NCI-H146 (cell line): ENCODE measurements at regions not wholly inside any gene's neighbourhood (a gene's known extent, or its start where the extent isn't known, plus 50 kb on each side); places are given as distances from the start of the nearest gene placed in this dataset.
"Not testable (repeated sequence)": the region's sequence is repeated elsewhere in the genome, so short reads cannot be mapped to it uniquely, and the experiment has no call there.

Experiments used
- DNase-seq: peaks from one replicate; lab custom pipeline; 2025; lab: John Stamatoyannopoulos, UW

DNA sequence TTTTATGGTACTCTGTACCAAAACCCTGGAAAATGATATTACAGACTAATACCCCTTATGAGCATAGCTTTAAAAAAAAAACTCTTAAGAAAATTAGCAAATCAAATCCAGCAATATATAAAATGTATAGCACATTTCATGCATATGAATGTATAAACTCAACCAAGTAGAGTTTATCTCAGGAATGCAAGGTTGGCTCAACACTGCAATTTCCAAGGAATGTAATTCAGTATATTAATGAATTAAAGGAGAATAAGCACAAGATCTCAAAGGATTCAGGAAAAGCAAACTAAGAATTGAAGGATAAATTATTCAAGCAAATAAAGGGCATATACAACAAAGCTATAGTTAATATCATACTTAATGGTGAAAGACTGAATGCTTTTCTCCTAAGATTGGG is 61.9 kb upstream of the RPL38 start:
- no peak for DNase-seq

DNA sequence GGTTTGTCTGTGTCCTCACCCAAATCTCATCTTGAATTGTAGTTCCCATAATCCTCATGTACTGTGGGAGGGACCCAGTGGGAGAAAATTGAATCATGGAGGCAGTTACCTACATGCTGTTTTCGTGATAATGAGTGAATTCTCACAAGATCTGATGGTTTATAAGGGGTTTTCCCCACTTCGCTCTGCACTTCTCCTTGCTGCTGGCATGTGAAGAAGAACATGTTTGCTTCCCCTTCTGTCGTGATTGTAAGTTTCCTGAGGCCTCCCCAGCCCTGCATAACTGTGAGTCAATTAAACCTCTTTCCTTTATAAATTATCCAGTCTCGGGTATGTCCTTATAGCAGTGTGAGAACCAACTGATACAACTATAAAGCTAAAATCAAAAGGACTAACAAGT is 60.2 kb upstream of the RPL38 start:
- DNase-seq, result not testable (repeated sequence)

DNA sequence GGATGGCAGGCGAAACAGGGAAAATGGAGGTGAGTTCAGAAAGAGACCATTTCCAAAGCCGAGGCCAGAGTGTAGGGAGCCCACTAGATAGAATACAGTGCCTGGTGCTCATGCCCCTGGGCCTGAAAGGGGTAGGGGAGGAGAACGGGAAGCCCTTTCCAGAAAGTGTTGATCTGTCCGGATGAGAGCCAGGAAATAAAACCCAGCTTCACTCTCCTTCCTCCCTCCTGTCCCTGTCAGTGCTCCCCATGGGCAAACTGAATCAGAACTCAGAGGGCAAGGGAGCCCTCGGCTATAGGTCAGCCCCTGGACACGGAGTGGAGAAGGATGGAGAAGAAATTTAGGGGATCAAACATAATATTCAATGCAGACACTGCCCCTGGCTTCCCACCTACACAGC is 57.7 kb upstream of the RPL38 start:
- DNase-seq, result no peak

DNA sequence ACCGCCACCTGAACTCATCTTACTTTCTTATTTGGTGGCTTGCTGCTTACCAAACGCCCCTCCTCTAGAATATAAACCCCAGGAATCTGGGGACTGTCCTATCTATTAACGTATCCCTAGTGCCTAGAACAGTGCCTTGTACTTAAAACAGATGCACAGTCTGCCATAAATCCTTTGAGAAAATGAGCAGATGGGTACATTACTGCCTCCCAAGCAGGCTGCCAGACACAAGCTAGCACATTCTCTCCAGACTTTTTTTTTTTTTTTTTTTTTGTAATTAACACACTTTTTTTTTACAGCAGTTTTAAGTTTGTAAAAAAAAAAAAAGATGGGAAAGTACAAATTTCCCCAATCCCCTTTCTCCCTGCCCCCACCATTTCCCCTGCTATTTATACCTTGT is 57.3 kb upstream of the RPL38 start:
- DNase-seq, result no peak

DNA sequence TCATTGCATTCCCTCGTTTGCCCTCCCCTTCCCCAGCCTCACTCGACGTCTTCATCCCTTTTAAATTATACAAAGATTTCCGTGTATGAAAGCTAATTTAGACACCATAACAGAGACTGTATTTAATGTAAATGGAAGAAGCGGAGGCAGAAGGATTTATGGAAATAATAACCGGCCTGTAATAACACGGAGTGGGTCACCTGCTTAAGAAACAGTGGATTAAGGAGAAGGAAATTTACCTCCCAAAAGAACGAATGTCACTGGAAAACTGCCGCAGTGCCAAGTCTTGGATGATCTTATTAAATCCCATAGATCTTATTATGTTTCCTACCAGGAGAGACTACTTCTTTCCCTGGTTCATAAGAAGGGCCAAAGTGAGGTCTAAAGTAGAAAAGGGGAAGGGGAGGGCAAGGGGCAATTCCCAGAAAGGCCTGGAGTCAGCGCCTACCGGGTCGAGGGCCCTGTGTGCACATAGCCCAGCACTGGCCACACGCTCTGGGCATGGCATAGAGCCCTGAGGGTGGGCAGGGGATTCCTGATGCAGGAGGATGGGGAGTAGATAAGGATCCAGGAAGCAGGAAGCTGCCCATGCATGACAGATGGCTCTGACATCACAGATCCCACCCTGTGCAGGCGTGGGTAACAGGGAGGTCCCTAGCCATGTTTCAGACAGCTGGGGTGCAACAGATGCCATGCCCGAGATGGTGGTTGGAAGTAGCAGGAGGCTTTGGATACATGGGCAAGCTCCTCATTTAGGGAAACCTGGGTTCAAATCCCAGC is 56.2 kb upstream of the RPL38 start:
- no peak for DNase-seq

DNA sequence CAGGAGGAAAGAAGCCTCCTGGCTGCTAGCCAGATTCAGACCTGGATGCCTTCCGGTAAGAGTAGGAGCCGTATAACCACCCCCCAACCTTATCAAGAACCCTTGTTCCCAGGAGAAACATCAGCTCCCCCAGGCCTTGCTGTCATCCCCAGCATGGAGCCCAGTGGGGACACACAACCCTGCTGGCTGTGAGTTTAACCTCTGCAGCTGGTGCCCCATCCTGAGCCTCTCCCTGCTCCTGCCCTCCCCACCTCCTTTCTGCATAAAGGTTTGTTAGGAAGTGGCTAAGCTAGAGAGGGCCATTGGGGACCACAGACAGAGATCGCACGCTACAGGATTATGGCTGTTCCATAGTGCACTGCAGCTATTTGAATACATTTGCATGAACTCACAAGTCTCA is 55.5 kb upstream of the RPL38 start:
- DNase-seq, result peak; percentile 11

DNA sequence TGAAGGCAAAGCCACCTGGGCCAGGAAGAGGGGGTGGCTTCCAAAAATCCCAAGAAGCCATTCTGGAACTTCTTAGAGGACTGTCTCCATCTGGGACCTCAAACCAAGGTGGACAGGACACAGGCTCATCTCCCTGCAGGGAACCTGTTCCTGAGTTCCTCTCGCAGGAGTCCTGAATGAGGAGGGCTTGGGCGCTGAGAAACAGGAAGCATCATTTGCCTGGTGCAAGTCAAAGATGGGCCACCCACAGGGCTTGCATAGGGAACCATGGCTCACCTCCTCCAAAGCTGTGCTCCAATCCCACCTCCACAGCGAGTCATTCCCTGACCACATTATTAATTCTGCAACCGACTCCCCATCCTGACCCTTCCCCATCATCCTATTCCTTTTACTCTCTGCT is 55.0 kb upstream of the RPL38 start:
- DNase-seq, result no peak

DNA sequence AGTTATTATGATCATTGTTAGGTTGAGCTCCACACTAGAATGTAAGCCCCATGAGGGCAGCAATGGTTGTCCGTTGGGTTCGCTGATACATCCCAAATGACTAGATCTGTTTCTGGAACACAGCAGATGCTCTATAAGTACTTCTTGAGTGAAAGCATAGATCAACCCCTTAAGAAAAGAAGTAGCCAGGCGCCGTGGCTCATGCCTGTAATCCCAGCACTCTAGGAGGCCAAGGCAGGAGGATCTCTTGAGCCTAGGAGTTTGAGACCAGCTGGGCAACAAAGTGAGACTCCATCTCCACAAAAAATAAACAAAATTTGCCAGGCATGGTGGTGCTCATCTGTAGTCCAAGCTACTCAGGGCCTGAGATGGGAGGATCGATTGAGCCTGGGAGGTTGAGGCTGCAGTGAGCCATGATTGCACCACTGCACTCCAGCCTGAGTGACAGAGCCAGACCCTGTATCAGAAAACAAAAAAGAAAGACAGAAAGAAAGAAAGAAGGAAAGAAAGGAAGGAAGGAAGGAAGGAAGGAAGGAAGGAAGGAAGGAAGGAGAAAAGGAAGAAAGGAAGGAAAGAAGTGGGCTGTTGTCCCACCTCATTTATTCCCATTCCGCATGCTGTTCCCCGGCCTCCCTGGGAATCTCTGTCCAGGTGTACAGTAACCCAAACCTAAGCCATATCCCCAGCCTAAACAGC is 54.4 kb upstream of the RPL38 start:
- DNase-seq, result no peak

DNA sequence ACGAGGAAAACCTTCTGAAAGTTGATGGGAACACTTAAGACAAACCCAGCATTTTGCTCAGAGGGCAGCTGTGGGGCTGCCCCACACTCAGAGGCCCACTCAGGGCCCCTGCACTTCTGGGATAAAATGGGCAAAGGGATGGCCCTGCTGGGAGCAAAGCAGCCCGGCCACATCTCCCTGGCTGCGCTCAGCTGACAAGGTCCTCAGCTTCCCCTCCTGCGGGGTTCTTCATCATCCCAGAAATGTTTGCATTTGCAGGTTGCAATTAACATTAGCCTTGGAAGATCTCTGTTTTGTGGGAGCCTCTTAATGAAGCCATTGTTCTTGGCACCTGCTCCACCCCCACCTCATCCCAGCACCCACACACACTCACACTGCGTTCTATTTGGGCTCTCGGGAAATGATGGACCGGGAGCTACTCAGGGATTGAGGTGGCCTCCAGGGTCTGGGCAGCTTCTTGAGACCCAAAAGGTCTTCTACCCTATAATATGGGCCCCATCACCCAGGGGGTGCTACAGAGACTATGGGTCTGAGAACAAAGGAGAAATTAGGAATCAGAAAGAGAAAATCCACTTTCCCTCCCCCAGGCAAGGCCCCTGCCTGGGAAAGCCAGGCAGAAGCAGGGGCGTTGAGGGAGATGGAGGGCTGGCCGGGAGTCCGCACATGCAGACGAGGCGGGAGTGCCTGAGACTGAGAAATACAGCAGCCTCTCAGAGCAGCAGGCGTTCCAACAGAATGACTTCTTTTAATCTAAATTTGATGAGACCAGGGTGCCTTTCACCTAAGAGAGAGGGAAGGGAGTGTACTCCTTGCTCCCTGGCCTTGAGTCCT is 53.7 kb upstream of the RPL38 start:
- no peak for DNase-seq

DNA sequence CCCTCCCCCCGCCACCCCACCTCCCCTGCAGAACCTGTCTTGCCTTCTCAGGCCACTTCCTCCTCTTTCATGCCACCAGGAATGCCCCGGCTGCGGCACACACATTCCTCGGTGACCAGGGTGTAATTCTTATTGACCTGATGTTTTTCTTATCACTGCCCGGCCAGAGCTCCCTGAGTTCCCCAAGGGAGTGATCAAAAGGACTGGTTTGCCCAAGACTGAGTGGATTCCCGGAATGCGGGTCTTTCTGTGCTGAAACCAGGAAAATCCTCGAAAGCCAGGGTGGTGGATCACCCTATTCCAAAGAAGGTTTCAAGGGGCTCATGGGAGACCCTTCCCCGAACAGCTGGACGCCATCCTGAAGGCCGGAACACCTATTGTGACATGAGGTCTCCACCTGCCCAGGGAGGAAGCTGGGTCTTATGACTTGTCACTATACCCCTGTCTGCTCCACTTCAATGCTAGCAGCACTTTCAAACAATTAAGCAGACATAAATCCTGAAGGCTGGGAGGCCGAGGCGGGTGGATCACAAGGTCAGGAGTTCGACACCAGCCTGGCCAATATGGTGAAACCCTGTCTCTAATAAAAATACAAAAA is 53.0 kb upstream of the RPL38 start:
- no peak for DNase-seq

DNA sequence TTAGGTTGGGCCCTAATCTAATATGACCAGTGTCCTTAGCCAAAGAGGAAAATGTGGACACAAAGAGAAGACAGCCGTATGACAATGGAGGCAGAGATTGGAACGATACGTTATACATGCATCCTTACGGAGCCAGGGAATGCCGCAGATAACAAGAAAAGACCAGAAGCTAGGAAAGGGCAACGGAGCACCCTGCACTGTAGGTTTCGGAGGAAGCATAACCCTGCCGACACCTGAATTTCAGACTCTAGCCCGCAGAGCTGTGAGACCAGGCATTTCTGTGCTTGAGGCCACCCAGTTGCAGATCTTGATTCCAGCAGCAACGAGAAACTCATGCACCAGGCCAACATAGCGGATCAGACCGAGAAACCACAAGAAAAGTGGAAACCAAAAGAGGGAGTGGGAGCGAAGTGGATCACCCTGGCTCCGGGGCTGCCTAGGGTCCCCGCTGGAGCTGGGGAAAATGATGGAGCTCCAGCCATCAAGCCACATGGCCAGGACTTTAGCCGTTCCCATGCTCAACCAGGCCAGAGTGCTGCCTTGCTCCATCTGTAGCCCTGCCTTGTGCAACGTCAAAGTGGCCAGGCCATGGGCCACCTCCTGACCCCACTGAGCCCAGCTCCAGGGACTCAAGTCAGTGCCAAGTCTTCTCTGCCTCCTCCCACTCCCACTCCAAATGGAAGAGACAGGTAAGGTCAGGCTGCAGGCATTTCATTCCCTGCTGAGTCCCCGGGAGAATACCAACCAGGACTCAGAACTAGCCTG is 51.7 kb upstream of the RPL38 start:
- no peak for DNase-seq

DNA sequence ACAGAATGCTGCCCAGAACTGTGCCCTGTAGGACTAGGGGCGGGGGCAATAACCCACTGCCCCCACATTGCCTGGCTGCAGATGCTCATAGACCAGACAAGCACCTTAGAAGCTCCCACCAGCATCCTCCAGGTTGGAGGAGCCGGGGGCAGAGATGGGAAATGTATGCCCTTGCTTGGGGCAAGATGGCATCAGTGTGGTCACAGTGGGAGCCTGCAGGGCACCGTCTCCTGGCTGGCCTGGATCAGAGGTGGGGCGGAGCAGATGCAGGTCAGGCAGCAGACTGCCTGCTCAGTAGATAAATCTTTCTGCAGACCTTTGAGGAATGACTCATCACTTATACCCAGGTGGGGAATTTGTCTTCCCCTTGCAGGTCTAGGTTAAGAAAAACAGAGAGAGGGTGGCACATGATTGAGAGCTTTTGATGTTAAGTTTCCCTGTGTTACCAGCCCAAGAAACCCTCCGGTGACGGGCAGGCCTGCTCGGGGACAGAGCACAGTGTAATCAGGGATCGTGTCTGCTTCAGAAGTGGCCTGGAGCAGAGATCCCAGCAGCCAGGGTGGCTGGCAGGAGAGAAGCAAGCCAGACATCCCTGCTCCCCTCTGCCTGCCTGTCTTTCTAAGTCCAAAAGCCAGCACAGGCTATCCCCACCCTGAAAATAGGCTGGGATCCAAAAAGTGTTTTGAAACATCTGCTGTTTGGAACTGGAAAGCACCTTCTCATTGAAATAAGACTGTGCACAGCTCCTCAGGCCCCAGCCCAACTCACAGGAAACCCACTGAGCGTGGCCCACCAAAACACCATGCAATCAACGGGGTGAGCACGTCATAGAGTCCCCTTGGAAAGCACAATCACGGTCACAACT is 50.7 kb upstream of the RPL38 start:
- DNase-seq, result no peak

DNA sequence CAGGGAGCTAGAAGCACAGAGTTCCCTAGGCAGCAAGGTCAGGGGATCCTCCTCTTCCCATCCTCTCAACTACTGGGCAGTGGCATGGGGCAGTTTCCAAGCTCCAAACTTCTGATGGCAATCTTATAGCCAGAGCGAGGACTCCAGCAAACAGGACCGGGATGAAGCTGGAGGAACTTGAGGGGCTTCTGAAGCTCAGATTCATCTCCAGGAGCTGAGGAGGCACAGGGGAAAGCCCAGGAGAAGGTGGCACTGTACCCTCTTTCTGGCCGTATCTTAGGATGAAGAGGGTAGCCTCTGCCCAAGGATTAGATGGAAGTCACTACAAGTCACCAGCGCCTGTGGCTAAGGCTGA is 50.0 kb upstream of the RPL38 start:
- no peak for DNase-seq
